CD14-positive monocyte (primary cell): ENCODE measurements at regions not wholly inside any gene's neighbourhood (a gene's known extent, or its start where the extent isn't known, plus 50 kb on each side); places are given as distances from the start of the nearest gene placed in this dataset.
A peak's percentile ranks its signal among the peaks of the same experiment; 100 is the strongest.

Experiments used
- DNase-seq, 3 donors: peaks; one replicate each; pipeline ENCODE4 v3.0.0-alpha.2; 2011 to 2022
- H2AFZ ChIP-seq: 2 replicates; pipeline ENCODE4 v1.6.0; 2012; ENCODE audit warnings: mild to moderate bottlenecking, low read depth, low read length, inconsistent platforms; ENCODE audit not compliant: insufficient read depth, poor library complexity, severe bottlenecking
- H3K27ac ChIP-seq, 2 donors: 1 replicate in 1 of 2; 2 replicates in 1 of 2; pipeline ENCODE4 v1.5.1; 2012 to 2013; ENCODE audit warnings: low read length in 2 of 2, control low read depth in 1 of 2, inconsistent platforms in 1 of 2, low read depth in 1 of 2, mild to moderate bottlenecking in 1 of 2
- H3K27me3 ChIP-seq, 2 donors: one replicate each; pipeline versions ENCODE4 v1.6.0 to v1.6.1; 2011 to 2013; ENCODE audit warnings: low read length in 2 of 2; ENCODE audit not compliant: control insufficient read depth in 2 of 2, insufficient read depth in 2 of 2
- H3K36me3 ChIP-seq, 2 donors: replicated peaks in 1 of 2; 1 replicate in 1 of 2; 2 replicates in 1 of 2; pipeline versions ENCODE4 v1.5.1 to v1.6.1; 2012 to 2013; ENCODE audit warnings: low read length in 2 of 2, control low read depth in 1 of 2, inconsistent platforms in 1 of 2, mild to moderate bottlenecking in 1 of 2; ENCODE audit not compliant: insufficient read depth in 2 of 2, control insufficient read depth in 1 of 2
- H3K4me1 ChIP-seq, 2 donors: 1 replicate in 1 of 2; 2 replicates in 1 of 2; pipeline versions ENCODE4 v1.5.1 to v1.6.1; 2012 to 2013; ENCODE audit warnings: low read length in 2 of 2, control low read depth in 1 of 2, inconsistent platforms in 1 of 2, mild to moderate bottlenecking in 1 of 2, moderate library complexity in 1 of 2; ENCODE audit not compliant: insufficient read depth in 2 of 2, control insufficient read depth in 1 of 2
- H3K4me2 ChIP-seq: replicated peaks from 2 replicates; pipeline ENCODE3; 2012; ENCODE audit warnings: low read length, moderate library complexity, mild to moderate bottlenecking; ENCODE audit not compliant: poor library complexity, severe bottlenecking; ENCODE audit errors: extremely low read depth
- H3K4me3 ChIP-seq, 3 experiments: fragments of 200-600 bp in 1 of 3; sonication (generic) in 1 of 3; replicated peaks in 1 of 3; 1 replicate in 2 of 3; 2 replicates in 1 of 3; pipeline ENCODE4 v1.5.1; 2011 to 2013; ENCODE audit warnings: low read length in 3 of 3, mild to moderate bottlenecking in 3 of 3, control low read depth in 2 of 3, low read depth in 2 of 3, inconsistent platforms in 1 of 3, moderate library complexity in 1 of 3
- H3K79me2 ChIP-seq: 2 replicates; pipeline ENCODE4 v1.6.0; 2012; ENCODE audit warnings: mild to moderate bottlenecking, control low read depth, inconsistent platforms, low read length, moderate library complexity; ENCODE audit not compliant: insufficient read depth
- H3K9ac ChIP-seq: 2 replicates; pipeline ENCODE4 v1.6.0; 2017; ENCODE audit warnings: low read length, mild to moderate bottlenecking; ENCODE audit not compliant: insufficient read depth, poor library complexity, severe bottlenecking
- H3K9me3 ChIP-seq, 2 donors: replicated peaks in 1 of 2; 1 replicate in 1 of 2; 2 replicates in 1 of 2; pipeline versions ENCODE4 v1.5.1 to v1.6.1; 2012 to 2013; ENCODE audit warnings: low read length in 2 of 2, control low read depth in 1 of 2; ENCODE audit not compliant: control insufficient read depth in 1 of 2, insufficient read depth in 1 of 2
- H4K20me1 ChIP-seq: 2 replicates; pipeline ENCODE4 v1.6.0; 2012; ENCODE audit warnings: mild to moderate bottlenecking, low read length, control low read depth, moderate library complexity; ENCODE audit not compliant: insufficient read depth
- H3K27ac Mint-ChIP-seq, 7 donors: one replicate each; pipeline ENCODE4 v1.8.0; 2020; ENCODE audit warnings: mild to moderate bottlenecking in 7 of 7, mixed read lengths in 7 of 7, moderate library complexity in 6 of 7, inconsistent platforms in 2 of 7
- H3K27me3 Mint-ChIP-seq, 3 donors: one replicate each; pipeline ENCODE4 v1.8.0; 2021 to 2022; ENCODE audit warnings: low read depth in 3 of 3, mild to moderate bottlenecking in 3 of 3, mixed read lengths in 3 of 3, moderate library complexity in 3 of 3, inconsistent platforms in 1 of 3
- H3K36me3 Mint-ChIP-seq, 2 donors: one replicate each; pipeline ENCODE4 v1.8.0; 2020; ENCODE audit warnings: mixed read lengths in 2 of 2, inconsistent platforms in 1 of 2, mild to moderate bottlenecking in 1 of 2
- H3K4me1 Mint-ChIP-seq: one replicate; pipeline ENCODE4 v1.8.0; 2020; ENCODE audit warnings: mild to moderate bottlenecking, mixed read lengths
- H3K4me3 Mint-ChIP-seq, 2 donors: one replicate each; pipeline ENCODE4 v1.8.0; 2020; ENCODE audit warnings: mild to moderate bottlenecking in 2 of 2, mixed read lengths in 2 of 2, moderate library complexity in 1 of 2
- H3K9me3 Mint-ChIP-seq, 7 donors: one replicate each; pipeline ENCODE4 v1.8.0; 2020 to 2022; ENCODE audit warnings: mixed read lengths in 7 of 7, mild to moderate bottlenecking in 6 of 7, moderate library complexity in 6 of 7, inconsistent platforms in 2 of 7
- WGBS: methylation state at CpG from one replicate; pipeline ENCODE4 v1.1.5; 2013; ENCODE audit warnings: missing lambda C conversion rate; ENCODE audit not compliant: insufficient coverage; 5-methylcytosine and 5-hydroxymethylcytosine counted together
- intact Hi-C, 2 donors: fragments of 100-400 bp; cut with micrococcal nuclease; formaldehyde crosslinking; loops; one replicate each; pipeline versions ENCODE4 v1.15.0 to v1.15.1; 2023
- TF ChIP-seq, protein P1 (sequence below): fragments of 200-600 bp; IDR thresholded peaks from one replicate; pipeline ENCODE4 v1.8.0; 2022; ENCODE audit warnings: antibody characterized with exemption, mild to moderate bottlenecking

DNA sequence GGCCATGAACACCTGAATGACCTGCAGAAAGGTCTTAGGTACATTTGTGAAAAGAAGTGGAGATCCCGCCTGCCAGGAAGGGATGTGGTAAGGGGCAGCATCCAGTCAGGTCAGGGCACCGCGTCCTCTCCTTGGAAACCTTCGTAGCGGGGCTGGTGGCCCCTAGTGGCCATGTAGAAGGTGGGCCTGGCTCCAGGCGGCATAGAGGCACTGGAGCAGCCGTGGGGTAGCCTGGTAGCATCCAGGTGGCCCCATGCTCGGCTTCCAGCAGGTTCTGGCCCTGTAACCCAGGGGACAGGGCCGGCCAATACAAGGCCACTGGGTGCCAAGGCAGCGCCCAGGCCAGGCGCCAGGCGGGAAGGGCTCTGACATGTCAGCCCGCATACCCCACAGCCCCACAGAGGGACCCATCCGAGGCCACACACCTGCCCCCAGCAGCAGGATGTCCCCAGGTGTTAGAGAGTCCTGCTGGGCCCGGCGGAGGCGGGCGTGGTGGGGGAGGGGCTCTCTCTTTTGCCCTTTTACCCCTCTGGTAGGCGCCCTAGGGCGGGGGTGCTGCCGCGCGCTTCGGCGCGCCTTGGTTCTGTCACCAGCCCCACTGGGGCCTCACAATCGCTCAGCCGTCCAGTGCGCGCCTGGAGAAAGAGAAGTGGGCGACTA, 58.3 kb upstream of the SPATA31E1 start:
- TF ChIP-seq, protein P1, sequence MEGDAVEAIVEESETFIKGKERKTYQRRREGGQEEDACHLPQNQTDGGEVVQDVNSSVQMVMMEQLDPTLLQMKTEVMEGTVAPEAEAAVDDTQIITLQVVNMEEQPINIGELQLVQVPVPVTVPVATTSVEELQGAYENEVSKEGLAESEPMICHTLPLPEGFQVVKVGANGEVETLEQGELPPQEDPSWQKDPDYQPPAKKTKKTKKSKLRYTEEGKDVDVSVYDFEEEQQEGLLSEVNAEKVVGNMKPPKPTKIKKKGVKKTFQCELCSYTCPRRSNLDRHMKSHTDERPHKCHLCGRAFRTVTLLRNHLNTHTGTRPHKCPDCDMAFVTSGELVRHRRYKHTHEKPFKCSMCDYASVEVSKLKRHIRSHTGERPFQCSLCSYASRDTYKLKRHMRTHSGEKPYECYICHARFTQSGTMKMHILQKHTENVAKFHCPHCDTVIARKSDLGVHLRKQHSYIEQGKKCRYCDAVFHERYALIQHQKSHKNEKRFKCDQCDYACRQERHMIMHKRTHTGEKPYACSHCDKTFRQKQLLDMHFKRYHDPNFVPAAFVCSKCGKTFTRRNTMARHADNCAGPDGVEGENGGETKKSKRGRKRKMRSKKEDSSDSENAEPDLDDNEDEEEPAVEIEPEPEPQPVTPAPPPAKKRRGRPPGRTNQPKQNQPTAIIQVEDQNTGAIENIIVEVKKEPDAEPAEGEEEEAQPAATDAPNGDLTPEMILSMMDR: no peak
- Histone ChIP-seq H3K27me3 (peaks cover 0 to 17% of the 10 kb centered on the region in 2 donors), H3K27ac (no peak overlapping the region), H3K9ac (no peak overlapping the region), H3K79me2 (no peaks in the 10 kb centered on the region), H3K4me1 (no peaks in the 10 kb centered on the region), H3K4me2 (no peak overlapping the region), H2AFZ (no peak overlapping the region), H3K9me3 (peaks cover 0 to 15% of the 10 kb centered on the region in 2 donors), H4K20me1 (no peaks in the 10 kb centered on the region), H3K4me3 (no peak overlapping the region), H3K36me3 (no peaks in the 10 kb centered on the region)
- H3K27me3 Mint-ChIP-seq: peaks cover 15 to 26% (median 17%) of the 10 kb centered on the region in 3 donors
- H3K27ac Mint-ChIP-seq: peak overlapping the region in 1 of 7 donors; percentile 65
- intact Hi-C loops: no loop called here
- 95% methylated on average over 28 of the region's 31 CpGs for WGBS
- no peaks in the 10 kb centered on the region for H3K36me3 Mint-ChIP-seq
- H3K9me3 Mint-ChIP-seq: peaks cover 0 to 16% (median 6%) of the 10 kb centered on the region in 7 donors
- no peak overlapping the region for H3K4me3 Mint-ChIP-seq
- H3K4me1 Mint-ChIP-seq: no peaks in the 10 kb centered on the region
- DNase-seq: no peak

DNA sequence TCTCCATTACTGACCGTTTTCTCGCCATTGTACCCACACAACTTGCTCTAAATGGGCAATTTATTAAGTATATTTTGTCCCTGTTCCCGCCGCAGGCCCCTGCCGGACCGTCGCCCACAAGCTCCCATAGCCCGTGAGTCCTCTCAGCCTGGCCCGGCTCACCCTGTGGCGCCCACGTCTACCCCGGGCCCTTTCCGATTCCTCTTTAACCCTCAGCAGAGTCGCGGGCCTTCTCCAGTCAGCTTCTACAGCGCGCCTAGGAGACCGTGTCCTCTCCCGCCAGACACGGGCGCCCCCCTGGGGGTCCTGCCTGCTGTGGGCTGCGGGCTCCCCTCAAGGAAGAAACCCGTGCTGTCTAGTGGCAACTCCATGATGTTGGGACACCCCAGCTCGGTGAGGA, 57.8 kb upstream of the SPATA31E1 start:
- Mint-ChIP-seq H3K4me1 (no peaks in the 10 kb centered on the region), H3K27me3 (peaks cover 14 to 29% (median 16%) of the 10 kb centered on the region in 3 donors), H3K27ac (no peak overlapping the region), H3K4me3 (no peak overlapping the region), H3K9me3 (peaks cover 0 to 16% (median 6%) of the 10 kb centered on the region in 7 donors), H3K36me3 (no peaks in the 10 kb centered on the region)
- Histone ChIP-seq H3K4me1 (no peaks in the 10 kb centered on the region), H2AFZ (no peak overlapping the region), H3K9ac (no peak overlapping the region), H3K27ac (no peak overlapping the region), H3K4me2 (no peak overlapping the region), H4K20me1 (no peaks in the 10 kb centered on the region), H3K79me2 (no peaks in the 10 kb centered on the region), H3K36me3 (no peaks in the 10 kb centered on the region), H3K4me3 (no peak overlapping the region), H3K27me3 (peaks cover 4 to 22% of the 10 kb centered on the region in 2 donors), H3K9me3 (peaks cover 0 to 15% of the 10 kb centered on the region in 2 donors)
- no peak for DNase-seq
- TF ChIP-seq, protein P1: no peak
- 93% methylated on average over 19 of the region's 24 CpGs for WGBS
- intact Hi-C loops: no loop called here
